OCI-LY7 (cell line): ENCODE measurements at regions not wholly inside any gene's neighbourhood (a gene's known extent, or its start where the extent isn't known, plus 50 kb on each side); places are given as distances from the start of the nearest gene placed in this dataset.

ENCODE experiments used
- EZH2phosphoT487 ChIP-seq: fragments of 200-600 bp; sonication (generic); IDR thresholded peaks from 2 replicates; pipeline ENCODE4 v1.6.1; 2018; ENCODE audit warnings: low read depth, borderline replicate concordance, mild to moderate bottlenecking, mixed run types, antibody characterized with exemption, low read length, moderate library complexity, mixed read lengths
- TF ChIP-seq, protein P1 (sequence below): fragments of 200-600 bp; sonication (generic); conservative IDR thresholded peaks from 2 replicates; pipeline ENCODE4 v1.5.1; 2014; ENCODE audit warnings: mild to moderate bottlenecking, antibody characterized with exemption, low read length, moderate library complexity, mixed read lengths

DNA sequence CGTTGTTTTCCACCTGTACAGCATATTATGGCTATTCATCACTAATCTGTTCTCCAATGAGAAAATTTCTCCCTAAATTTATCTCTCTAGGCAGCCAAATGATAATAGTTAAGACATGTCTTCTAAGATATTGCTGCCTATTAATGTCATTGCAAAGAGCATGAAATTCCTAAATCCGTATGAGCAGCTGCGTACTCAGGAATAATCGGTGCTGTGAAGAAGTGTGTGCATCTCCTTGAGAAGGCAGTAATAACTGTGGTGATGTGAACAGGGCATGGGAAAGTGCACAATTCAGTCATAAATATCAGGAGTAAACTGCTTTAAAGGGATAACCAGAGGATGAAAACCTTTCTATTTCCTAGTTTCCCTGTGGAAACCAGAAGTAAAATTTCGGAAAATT, 112.2 kb downstream of the SLITRK5 start:
- TF ChIP-seq, protein P1, sequence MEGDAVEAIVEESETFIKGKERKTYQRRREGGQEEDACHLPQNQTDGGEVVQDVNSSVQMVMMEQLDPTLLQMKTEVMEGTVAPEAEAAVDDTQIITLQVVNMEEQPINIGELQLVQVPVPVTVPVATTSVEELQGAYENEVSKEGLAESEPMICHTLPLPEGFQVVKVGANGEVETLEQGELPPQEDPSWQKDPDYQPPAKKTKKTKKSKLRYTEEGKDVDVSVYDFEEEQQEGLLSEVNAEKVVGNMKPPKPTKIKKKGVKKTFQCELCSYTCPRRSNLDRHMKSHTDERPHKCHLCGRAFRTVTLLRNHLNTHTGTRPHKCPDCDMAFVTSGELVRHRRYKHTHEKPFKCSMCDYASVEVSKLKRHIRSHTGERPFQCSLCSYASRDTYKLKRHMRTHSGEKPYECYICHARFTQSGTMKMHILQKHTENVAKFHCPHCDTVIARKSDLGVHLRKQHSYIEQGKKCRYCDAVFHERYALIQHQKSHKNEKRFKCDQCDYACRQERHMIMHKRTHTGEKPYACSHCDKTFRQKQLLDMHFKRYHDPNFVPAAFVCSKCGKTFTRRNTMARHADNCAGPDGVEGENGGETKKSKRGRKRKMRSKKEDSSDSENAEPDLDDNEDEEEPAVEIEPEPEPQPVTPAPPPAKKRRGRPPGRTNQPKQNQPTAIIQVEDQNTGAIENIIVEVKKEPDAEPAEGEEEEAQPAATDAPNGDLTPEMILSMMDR: no peak
- no peak for TF ChIP-seq EZH2phosphoT487
